Suprapubic skin (tissue), 3 donors: ENCODE measurements at regions not wholly inside any gene's neighbourhood (a gene's known extent, or its start where the extent isn't known, plus 50 kb on each side); places are given as distances from the start of the nearest gene placed in this dataset.

ENCODE experiments used
- EP300 ChIP-seq: sonication (generic); formaldehyde crosslinking; IDR thresholded peaks from one replicate; pipeline ENCODE4 v1.6.1; 2017; ENCODE audit warnings: antibody characterized with exemption
- TF ChIP-seq, protein P1 (sequence below), 2 donors: fragments of 200-600 bp in 1 of 2; fragments of 450-650 bp in 1 of 2; sonication (generic) in 1 of 2; IDR thresholded peaks; one replicate each; pipeline ENCODE4 v1.5.1; 2016 to 2019; ENCODE audit warnings: antibody characterized with exemption in 2 of 2, mild to moderate bottlenecking in 1 of 2, moderate library complexity in 1 of 2

DNA sequence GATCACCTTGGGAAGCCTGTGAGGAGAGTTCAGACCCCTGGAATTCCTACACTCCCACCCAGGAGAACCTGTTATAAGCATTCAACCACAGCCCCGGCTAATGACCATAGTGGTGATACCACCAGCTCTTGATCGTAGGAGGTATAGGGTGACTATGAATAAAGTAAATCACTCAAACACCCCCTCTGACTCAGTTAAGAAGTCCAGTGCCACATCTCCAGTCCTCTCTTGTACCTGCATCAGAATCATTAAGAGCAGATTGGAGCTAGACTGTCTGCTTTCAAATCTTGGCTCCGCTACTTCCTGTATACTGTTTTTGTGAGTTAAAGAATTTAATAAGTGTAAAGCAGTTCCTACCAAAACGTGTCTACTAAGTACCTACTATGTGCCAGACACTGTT is 565.1 kb upstream of the DIPK2B start:
- TF ChIP-seq, protein P1, sequence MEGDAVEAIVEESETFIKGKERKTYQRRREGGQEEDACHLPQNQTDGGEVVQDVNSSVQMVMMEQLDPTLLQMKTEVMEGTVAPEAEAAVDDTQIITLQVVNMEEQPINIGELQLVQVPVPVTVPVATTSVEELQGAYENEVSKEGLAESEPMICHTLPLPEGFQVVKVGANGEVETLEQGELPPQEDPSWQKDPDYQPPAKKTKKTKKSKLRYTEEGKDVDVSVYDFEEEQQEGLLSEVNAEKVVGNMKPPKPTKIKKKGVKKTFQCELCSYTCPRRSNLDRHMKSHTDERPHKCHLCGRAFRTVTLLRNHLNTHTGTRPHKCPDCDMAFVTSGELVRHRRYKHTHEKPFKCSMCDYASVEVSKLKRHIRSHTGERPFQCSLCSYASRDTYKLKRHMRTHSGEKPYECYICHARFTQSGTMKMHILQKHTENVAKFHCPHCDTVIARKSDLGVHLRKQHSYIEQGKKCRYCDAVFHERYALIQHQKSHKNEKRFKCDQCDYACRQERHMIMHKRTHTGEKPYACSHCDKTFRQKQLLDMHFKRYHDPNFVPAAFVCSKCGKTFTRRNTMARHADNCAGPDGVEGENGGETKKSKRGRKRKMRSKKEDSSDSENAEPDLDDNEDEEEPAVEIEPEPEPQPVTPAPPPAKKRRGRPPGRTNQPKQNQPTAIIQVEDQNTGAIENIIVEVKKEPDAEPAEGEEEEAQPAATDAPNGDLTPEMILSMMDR (IDR thresholded peaks at IDR 0.05) = no peak
- TF ChIP-seq EP300 = no peak
